Tibial nerve (tissue), 4 donors: ENCODE measurements at regions not wholly inside any gene's neighbourhood (a gene's known extent, or its start where the extent isn't known, plus 50 kb on each side); places are given as distances from the start of the nearest gene placed in this dataset.

Source experiments
- DNase-seq, 2 donors: peaks; one replicate each; pipeline ENCODE4 v3.0.0-alpha.2; 2019; ENCODE audit warnings: low spot score in 2 of 2
- H3K27ac ChIP-seq, 4 donors: fragments of 200-600 bp; sonication (generic) in 3 of 4; one replicate each; pipeline ENCODE4 v1.5.1; 2017 to 2019; ENCODE audit warnings: mild to moderate bottlenecking in 1 of 4
- H3K27me3 ChIP-seq, 2 donors: fragments of 200-600 bp; sonication (generic) in 1 of 2; one replicate each; pipeline versions ENCODE4 v1.5.1 to v1.6.0; 2017 to 2019
- H3K36me3 ChIP-seq, 3 donors: fragments of 200-600 bp; sonication (generic); one replicate each; pipeline ENCODE4 v1.5.1; 2018 to 2019
- H3K4me1 ChIP-seq, 4 donors: fragments of 200-600 bp; sonication (generic) in 3 of 4; one replicate each; pipeline ENCODE4 v1.5.1; 2017 to 2019
- H3K4me3 ChIP-seq, 4 donors: fragments of 200-600 bp; sonication (generic) in 3 of 4; one replicate each; pipeline ENCODE4 v1.5.1; 2017 to 2019; ENCODE audit warnings: mild to moderate bottlenecking in 1 of 4, moderate library complexity in 1 of 4
- H3K9me3 ChIP-seq, 4 donors: fragments of 200-600 bp; sonication (generic) in 3 of 4; one replicate each; pipeline ENCODE4 v1.5.1; 2017 to 2019
- EP300 ChIP-seq, 2 donors: sonication (generic); formaldehyde crosslinking; IDR thresholded peaks; one replicate each; pipeline ENCODE4 v1.6.1; 2017; ENCODE audit warnings: antibody characterized with exemption in 2 of 2, mild to moderate bottlenecking in 1 of 2
- POLR2A ChIP-seq, 2 donors: fragments of 450-650 bp; IDR thresholded peaks; one replicate each; pipeline ENCODE4 v1.6.1; 2017; ENCODE audit warnings: antibody characterized with exemption in 2 of 2, mild to moderate bottlenecking in 2 of 2, moderate library complexity in 2 of 2
- WGBS, 2 donors: methylation state at CpG; one replicate each; pipeline ENCODE4 v1.1.5; 2018; 5-methylcytosine and 5-hydroxymethylcytosine counted together
- TF ChIP-seq, protein P1 (sequence below), 5 experiments: fragments of 200-600 bp in 3 of 5; fragments of 450-650 bp in 2 of 5; sonication (generic) in 3 of 5; IDR thresholded peaks; one replicate each; pipeline ENCODE4 v1.5.1; 2016 to 2019; ENCODE audit warnings: antibody characterized with exemption in 5 of 5, mild to moderate bottlenecking in 3 of 5, moderate library complexity in 2 of 5

GRCh38 chr5:38725371-38725865 lies 120.4 kb upstream of the OSMR start:
- Histone ChIP-seq H3K9me3 (no peaks in the 10 kb centered on the region), H3K4me3 (no peak overlapping the region), H3K36me3 (no peaks in the 10 kb centered on the region), H3K27me3 (no peaks in the 10 kb centered on the region), H3K27ac (no peak overlapping the region), H3K4me1 (peaks cover 0 to 5% (median 0%) of the 10 kb centered on the region in 4 donors)
- DNase-seq: no peak
- no peak for TF ChIP-seq POLR2A (IDR thresholded peaks at IDR 0.05)
- TF ChIP-seq, protein P1, sequence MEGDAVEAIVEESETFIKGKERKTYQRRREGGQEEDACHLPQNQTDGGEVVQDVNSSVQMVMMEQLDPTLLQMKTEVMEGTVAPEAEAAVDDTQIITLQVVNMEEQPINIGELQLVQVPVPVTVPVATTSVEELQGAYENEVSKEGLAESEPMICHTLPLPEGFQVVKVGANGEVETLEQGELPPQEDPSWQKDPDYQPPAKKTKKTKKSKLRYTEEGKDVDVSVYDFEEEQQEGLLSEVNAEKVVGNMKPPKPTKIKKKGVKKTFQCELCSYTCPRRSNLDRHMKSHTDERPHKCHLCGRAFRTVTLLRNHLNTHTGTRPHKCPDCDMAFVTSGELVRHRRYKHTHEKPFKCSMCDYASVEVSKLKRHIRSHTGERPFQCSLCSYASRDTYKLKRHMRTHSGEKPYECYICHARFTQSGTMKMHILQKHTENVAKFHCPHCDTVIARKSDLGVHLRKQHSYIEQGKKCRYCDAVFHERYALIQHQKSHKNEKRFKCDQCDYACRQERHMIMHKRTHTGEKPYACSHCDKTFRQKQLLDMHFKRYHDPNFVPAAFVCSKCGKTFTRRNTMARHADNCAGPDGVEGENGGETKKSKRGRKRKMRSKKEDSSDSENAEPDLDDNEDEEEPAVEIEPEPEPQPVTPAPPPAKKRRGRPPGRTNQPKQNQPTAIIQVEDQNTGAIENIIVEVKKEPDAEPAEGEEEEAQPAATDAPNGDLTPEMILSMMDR (IDR thresholded peaks at IDR 0.05): no peak
- no peak for TF ChIP-seq EP300 (IDR thresholded peaks at IDR 0.05)
- 49 to 51% methylated on average over 10 of the region's 10 CpGs for WGBS, 2 donors

GRCh38 chr5:38726279-38726678 lies 119.5 kb upstream of the OSMR start:
- no peak overlapping the region for H3K27ac ChIP-seq
- no peaks in the 10 kb centered on the region for H3K9me3 ChIP-seq
- TF ChIP-seq POLR2A (IDR thresholded peaks at IDR 0.05) (no peak), EP300 (IDR thresholded peaks at IDR 0.05) (no peak)
- TF ChIP-seq, protein P1 (IDR thresholded peaks at IDR 0.05): no peak
- no peaks in the 10 kb centered on the region for H3K36me3 ChIP-seq
- no peak for DNase-seq
- WGBS, 2 donors: 83 to 94% methylated on average over 3 of the region's 3 CpGs
- no peak overlapping the region for H3K4me3 ChIP-seq
- peaks cover 0 to 5% (median 0%) of the 10 kb centered on the region in 4 donors for H3K4me1 ChIP-seq
- no peaks in the 10 kb centered on the region for H3K27me3 ChIP-seq

GRCh38 chr5:38728029-38728428 lies 117.8 kb upstream of the OSMR start:
- Histone ChIP-seq H3K9me3 (no peaks in the 10 kb centered on the region), H3K27ac (no peak overlapping the region), H3K4me3 (no peak overlapping the region), H3K27me3 (no peaks in the 10 kb centered on the region), H3K36me3 (no peaks in the 10 kb centered on the region), H3K4me1 (peaks cover 0 to 5% (median 0%) of the 10 kb centered on the region in 4 donors)
- 64 to 68% methylated on average over 3 of the region's 3 CpGs for WGBS, 2 donors
- TF ChIP-seq POLR2A (IDR thresholded peaks at IDR 0.05) (no peak), EP300 (IDR thresholded peaks at IDR 0.05) (no peak)
- TF ChIP-seq, protein P1 (IDR thresholded peaks at IDR 0.05): no peak
- no peak for DNase-seq

GRCh38 chr5:38731461-38731860 lies 114.4 kb upstream of the OSMR start:
- Histone ChIP-seq H3K27ac (no peak overlapping the region), H3K36me3 (no peaks in the 10 kb centered on the region), H3K27me3 (no peaks in the 10 kb centered on the region), H3K9me3 (no peaks in the 10 kb centered on the region), H3K4me3 (no peak overlapping the region), H3K4me1 (no peaks in the 10 kb centered on the region)
- 73 to 85% methylated on average over 4 of the region's 4 CpGs for WGBS, 2 donors
- DNase-seq: no peak
- TF ChIP-seq EP300 (IDR thresholded peaks at IDR 0.05): no peak
- TF ChIP-seq, protein P1 (IDR thresholded peaks at IDR 0.05): no peak
- no peak for TF ChIP-seq POLR2A (IDR thresholded peaks at IDR 0.05)

GRCh38 chr5:38734353-38734752 lies 111.5 kb upstream of the OSMR start:
- no peaks in the 10 kb centered on the region for H3K36me3 ChIP-seq
- H3K4me3 ChIP-seq: no peak overlapping the region
- 80 to 87% methylated on average over 4 of the region's 4 CpGs for WGBS, 2 donors
- no peaks in the 10 kb centered on the region for H3K27me3 ChIP-seq
- H3K27ac ChIP-seq: no peak overlapping the region
- no peak for DNase-seq
- TF ChIP-seq EP300 (IDR thresholded peaks at IDR 0.05): no peak
- TF ChIP-seq, protein P1 (IDR thresholded peaks at IDR 0.05): no peak
- TF ChIP-seq POLR2A (IDR thresholded peaks at IDR 0.05): no peak
- H3K4me1 ChIP-seq: no peaks in the 10 kb centered on the region
- H3K9me3 ChIP-seq: no peaks in the 10 kb centered on the region
